OCI-LY7 (cell line): ENCODE measurements at regions not wholly inside any gene's neighbourhood (a gene's known extent, or its start where the extent isn't known, plus 50 kb on each side); places are given as distances from the start of the nearest gene placed in this dataset.

ENCODE experiments used
- BruUV-seq: library from RNA; stranded (reverse); fragments of 400-500 nt; replicated peaks from 2 replicates; lab custom pipeline; 2021; lab: Mats Ljungman, UMichigan
- CTCF ChIA-PET: fragments of 300-600 bp; sonication (Branson Sonifier 250); formaldehyde crosslinking; loops from one replicate; lab custom pipeline; 2022; ENCODE audit warnings: antibody characterized with exemption; ENCODE audit not compliant: unreplicated experiment; lab: Charles Lee
- POLR2A ChIA-PET: fragments of 300-600 bp; sonication (Branson Sonifier 250); formaldehyde crosslinking; loops from one replicate; lab custom pipeline; 2022; ENCODE audit warnings: antibody characterized with exemption; lab: Charles Lee
- DNase-seq: peaks from one replicate; pipeline ENCODE4 v3.0.0-alpha.2; 2015; ENCODE audit warnings: low spot score
- H2AFZ ChIP-seq: fragments of 200-600 bp; sonication (generic), shearing (Covaris generic); 2 replicates; pipeline ENCODE4 v1.6.1; 2014; ENCODE audit warnings: mild to moderate bottlenecking, antibody characterized with exemption, low read length, moderate library complexity
- H3K27ac ChIP-seq: fragments of 200-600 bp; sonication (generic); 2 replicates; pipeline ENCODE4 v1.5.1; 2014; ENCODE audit warnings: mixed run types, low read depth, mild to moderate bottlenecking, moderate library complexity, low read length, inconsistent platforms; ENCODE audit not compliant: poor library complexity, severe bottlenecking
- H3K36me3 ChIP-seq: fragments of 200-600 bp; sonication (generic); 2 replicates; pipeline ENCODE4 v1.6.1; 2014; ENCODE audit warnings: mild to moderate bottlenecking, antibody characterized with exemption, low read length, moderate library complexity, mixed read lengths; ENCODE audit not compliant: insufficient read depth
- H3K4me1 ChIP-seq: fragments of 200-600 bp; sonication (generic); 2 replicates; pipeline ENCODE4 v1.5.1; 2014; ENCODE audit warnings: mild to moderate bottlenecking, low read length; ENCODE audit not compliant: insufficient read depth, poor library complexity, severe bottlenecking
- H3K4me2 ChIP-seq: fragments of 200-600 bp; sonication (generic); 2 replicates; pipeline ENCODE4 v1.6.1; 2014; ENCODE audit warnings: mild to moderate bottlenecking, low read length
- H3K4me3 ChIP-seq: fragments of 200-600 bp; sonication (generic); 2 replicates; pipeline ENCODE4 v1.5.1; 2014; ENCODE audit warnings: mild to moderate bottlenecking, low read depth, low read length; ENCODE audit not compliant: poor library complexity, severe bottlenecking
- H3K79me2 ChIP-seq: fragments of 200-600 bp; sonication (generic); 2 replicates; pipeline ENCODE4 v1.6.1; 2016; ENCODE audit warnings: low read depth, mild to moderate bottlenecking, low read length, moderate library complexity, mixed read lengths; ENCODE audit not compliant: insufficient read depth
- H3K9me2 ChIP-seq: fragments of 200-600 bp; sonication (generic); 2 replicates; pipeline ENCODE4 v1.6.1; 2016; ENCODE audit warnings: mild to moderate bottlenecking, low read length, mixed read lengths; ENCODE audit not compliant: insufficient read depth
- H3K9me3 ChIP-seq: fragments of 200-600 bp; sonication (generic); 2 replicates; pipeline ENCODE4 v1.6.1; 2014; ENCODE audit warnings: mild to moderate bottlenecking, mixed run types, low read length, mixed read lengths
- H4K20me1 ChIP-seq: fragments of 200-600 bp; sonication (generic); 2 replicates; pipeline ENCODE4 v1.6.1; 2014; ENCODE audit warnings: mild to moderate bottlenecking, antibody characterized with exemption, low read length, moderate library complexity, mixed read lengths; ENCODE audit not compliant: insufficient read depth
- EZH2phosphoT487 ChIP-seq: fragments of 200-600 bp; sonication (generic); IDR thresholded peaks from 2 replicates; pipeline ENCODE4 v1.6.1; 2018; ENCODE audit warnings: low read depth, borderline replicate concordance, mild to moderate bottlenecking, mixed run types, antibody characterized with exemption, low read length, moderate library complexity, mixed read lengths
- intact Hi-C: fragments of 100-400 bp; cut with micrococcal nuclease; formaldehyde crosslinking; loops from one replicate; pipeline ENCODE4 v1.10.0; 2022; ENCODE audit not compliant: unreplicated experiment
- TF ChIP-seq, protein P1 (sequence below): fragments of 200-600 bp; sonication (generic); conservative IDR thresholded peaks from 2 replicates; pipeline ENCODE4 v1.5.1; 2014; ENCODE audit warnings: mild to moderate bottlenecking, antibody characterized with exemption, low read length, moderate library complexity, mixed read lengths

DNA sequence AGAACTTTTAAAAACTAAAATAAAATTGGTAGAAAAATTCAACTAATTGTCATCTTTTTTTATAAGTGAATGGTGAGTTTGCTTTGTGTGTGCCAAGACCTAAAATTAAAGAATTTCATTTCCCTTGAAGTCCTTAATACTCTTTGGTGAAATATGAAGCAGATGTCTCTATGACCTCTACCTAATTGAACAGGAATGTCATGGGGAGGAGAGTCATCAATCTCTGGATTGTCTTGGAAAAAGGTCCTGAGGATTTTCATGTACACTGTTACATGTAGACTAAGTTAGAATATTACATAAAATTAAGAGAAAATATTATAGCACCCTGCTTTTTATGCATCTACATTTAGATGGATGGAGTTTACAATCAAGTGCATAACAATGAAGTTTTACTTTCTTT lies 177.9 kb upstream of the LRP1B start:
- POLR2A ChIA-PET, result interaction anchor here (0.9 to 1.1 kb wide), 2 partner anchors 11 to 20 kb away, joined by 3 read pairs; no protein-coding TSS in a partner anchor
- Histone ChIP-seq H3K4me2 (no peak overlapping the region), H3K79me2 (no peaks in the 10 kb centered on the region), H4K20me1 (no peaks in the 10 kb centered on the region), H3K4me1 (no peaks in the 10 kb centered on the region), H3K9me2 (no peaks in the 10 kb centered on the region), H2AFZ (no peak overlapping the region), H3K36me3 (no peaks in the 10 kb centered on the region), H3K27ac (no peak overlapping the region), H3K4me3 (no peak overlapping the region), H3K9me3 (no peaks in the 10 kb centered on the region)
- CTCF ChIA-PET, result no interaction called here
- BruUV-seq, result no TSS peak
- no peak for DNase-seq
- TF ChIP-seq, protein P1, sequence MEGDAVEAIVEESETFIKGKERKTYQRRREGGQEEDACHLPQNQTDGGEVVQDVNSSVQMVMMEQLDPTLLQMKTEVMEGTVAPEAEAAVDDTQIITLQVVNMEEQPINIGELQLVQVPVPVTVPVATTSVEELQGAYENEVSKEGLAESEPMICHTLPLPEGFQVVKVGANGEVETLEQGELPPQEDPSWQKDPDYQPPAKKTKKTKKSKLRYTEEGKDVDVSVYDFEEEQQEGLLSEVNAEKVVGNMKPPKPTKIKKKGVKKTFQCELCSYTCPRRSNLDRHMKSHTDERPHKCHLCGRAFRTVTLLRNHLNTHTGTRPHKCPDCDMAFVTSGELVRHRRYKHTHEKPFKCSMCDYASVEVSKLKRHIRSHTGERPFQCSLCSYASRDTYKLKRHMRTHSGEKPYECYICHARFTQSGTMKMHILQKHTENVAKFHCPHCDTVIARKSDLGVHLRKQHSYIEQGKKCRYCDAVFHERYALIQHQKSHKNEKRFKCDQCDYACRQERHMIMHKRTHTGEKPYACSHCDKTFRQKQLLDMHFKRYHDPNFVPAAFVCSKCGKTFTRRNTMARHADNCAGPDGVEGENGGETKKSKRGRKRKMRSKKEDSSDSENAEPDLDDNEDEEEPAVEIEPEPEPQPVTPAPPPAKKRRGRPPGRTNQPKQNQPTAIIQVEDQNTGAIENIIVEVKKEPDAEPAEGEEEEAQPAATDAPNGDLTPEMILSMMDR, result no peak
- TF ChIP-seq EZH2phosphoT487, result no peak
- intact Hi-C loops, result no loop called here

GRCh38 chr2:142307616-142308115 lies 176.8 kb upstream of the LRP1B start:
- ChIA-PET POLR2A (no interaction called here), CTCF (no interaction called here)
- H3K9me3 ChIP-seq, result no peaks in the 10 kb centered on the region
- intact Hi-C loops, result no loop called here
- H2AFZ ChIP-seq, result no peak overlapping the region
- H3K4me2 ChIP-seq, result no peak overlapping the region
- no peaks in the 10 kb centered on the region for H4K20me1 ChIP-seq
- no TSS peak for BruUV-seq
- no peaks in the 10 kb centered on the region for H3K79me2 ChIP-seq
- H3K9me2 ChIP-seq, result no peaks in the 10 kb centered on the region
- H3K27ac ChIP-seq, result no peak overlapping the region
- DNase-seq, result no peak
- TF ChIP-seq, protein P1, result no peak
- no peak for TF ChIP-seq EZH2phosphoT487
- H3K4me1 ChIP-seq, result no peaks in the 10 kb centered on the region
- no peak overlapping the region for H3K4me3 ChIP-seq
- no peaks in the 10 kb centered on the region for H3K36me3 ChIP-seq

GRCh38 chr2:142307086-142307485 lies 176.3 kb upstream of the LRP1B start:
- Histone ChIP-seq H3K4me3 (no peak overlapping the region), H3K79me2 (no peaks in the 10 kb centered on the region), H3K9me3 (no peaks in the 10 kb centered on the region), H3K4me1 (no peaks in the 10 kb centered on the region), H3K4me2 (no peak overlapping the region), H3K36me3 (no peaks in the 10 kb centered on the region), H3K9me2 (no peaks in the 10 kb centered on the region), H3K27ac (no peak overlapping the region), H2AFZ (no peak overlapping the region), H4K20me1 (no peaks in the 10 kb centered on the region)
- BruUV-seq, result no TSS peak
- intact Hi-C loops, result no loop called here
- CTCF ChIA-PET, result no interaction called here
- TF ChIP-seq, protein P1, result no peak
- TF ChIP-seq EZH2phosphoT487, result no peak
- POLR2A ChIA-PET, result no interaction called here
- no peak for DNase-seq
